Activated naive CD4-positive, alpha-beta T cell treated with anti-CD3 and anti-CD28 coated beads, Interleukin-2, amount 50 U/mL, for 72 hours (primary cell): ENCODE measurements at regions not wholly inside any gene's neighbourhood (a gene's known extent, or its start where the extent isn't known, plus 50 kb on each side); places are given as distances from the start of the nearest gene placed in this dataset.

Experiments
- ATAC-seq, 2 donors: fragments of 150-1000 bp; cut with Tn5 transposase; 2 replicates each; pipeline ENCODE4 v1.10.0; 2021; ENCODE audit warnings: mild to moderate bottlenecking in 2 of 2, moderate library complexity in 2 of 2
- DNase-seq, 2 donors: peaks; one replicate each; pipeline ENCODE4 v3.0.0; 2021 to 2022; ENCODE audit warnings: low spot score in 2 of 2
- H3K27ac Mint-ChIP-seq, 2 donors: one replicate each; pipeline ENCODE4 v1.8.0; 2022; ENCODE audit warnings: mild to moderate bottlenecking in 2 of 2, mixed read lengths in 2 of 2
- H3K36me3 Mint-ChIP-seq, 2 donors: one replicate each; pipeline ENCODE4 v1.8.0; 2022; ENCODE audit warnings: mixed read lengths in 2 of 2
- H3K9me3 Mint-ChIP-seq, 2 donors: one replicate each; pipeline ENCODE4 v1.8.0; 2022; ENCODE audit warnings: mixed read lengths in 2 of 2

- DNase-seq (no peak), ATAC-seq (peak in 1 of 2 donors; percentile 44)
- Mint-ChIP-seq H3K9me3 (no peaks in the 10 kb centered on the region), H3K27ac (no peak overlapping the region), H3K36me3 (no peaks in the 10 kb centered on the region)
Measured at GRCh38 chr6:40252531-40253258, 318.4 kb upstream of the MOCS1 start.

- no peak overlapping the region for H3K27ac Mint-ChIP-seq
- DNase-seq (no peak), ATAC-seq (no peak)
- H3K9me3 Mint-ChIP-seq = no peaks in the 10 kb centered on the region
- H3K36me3 Mint-ChIP-seq = no peaks in the 10 kb centered on the region
Measured at GRCh38 chr6:40251637-40252300, 317.5 kb upstream of the MOCS1 start.

GRCh38 chr6:40249935-40250334 is 315.7 kb upstream of the MOCS1 start:
- H3K27ac Mint-ChIP-seq = no peak overlapping the region
- DNase-seq = no peak
- no peaks in the 10 kb centered on the region for H3K9me3 Mint-ChIP-seq
- H3K36me3 Mint-ChIP-seq = no peaks in the 10 kb centered on the region
- ATAC-seq = no peak

- Mint-ChIP-seq H3K9me3 (no peaks in the 10 kb centered on the region), H3K27ac (no peak overlapping the region), H3K36me3 (no peaks in the 10 kb centered on the region)
- no peak for DNase-seq
- no peak for ATAC-seq
Measured at GRCh38 chr6:40247516-40248115, 313.4 kb upstream of the MOCS1 start.

DNA sequence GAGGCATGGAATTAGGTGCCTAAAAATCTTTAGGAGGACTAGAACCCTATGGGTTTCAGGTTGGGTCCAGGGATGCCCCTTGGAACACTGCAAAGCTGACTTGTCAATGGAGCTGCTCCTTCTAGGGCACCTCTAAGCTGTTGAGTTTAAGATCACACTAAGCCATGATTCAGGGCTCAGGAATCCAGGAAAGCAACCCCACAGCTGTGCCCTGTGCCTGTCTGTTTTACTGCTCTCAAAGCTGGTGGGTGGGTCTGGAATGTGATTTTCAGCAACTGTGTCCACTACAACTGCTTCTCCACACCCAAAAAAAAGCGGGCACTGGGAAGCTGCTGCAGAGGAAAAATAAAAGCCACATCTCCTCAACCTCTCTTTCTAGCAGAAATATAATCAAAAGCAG is 310.4 kb upstream of the MOCS1 start:
- ATAC-seq (no peak), DNase-seq (no peak)
- Mint-ChIP-seq H3K36me3 (no peaks in the 10 kb centered on the region), H3K27ac (no peak overlapping the region), H3K9me3 (peaks cover 5% of the 10 kb centered on the region in 2 donors)

- Mint-ChIP-seq H3K36me3 (peaks cover 4 to 19% of the 10 kb centered on the region in 2 donors), H3K9me3 (peaks cover 9% of the 10 kb centered on the region in 2 donors), H3K27ac (no peak overlapping the region)
- ATAC-seq (no peak), DNase-seq (no peak)
Measured at GRCh38 chr6:40232698-40233097, 298.4 kb upstream of the MOCS1 start.

DNA sequence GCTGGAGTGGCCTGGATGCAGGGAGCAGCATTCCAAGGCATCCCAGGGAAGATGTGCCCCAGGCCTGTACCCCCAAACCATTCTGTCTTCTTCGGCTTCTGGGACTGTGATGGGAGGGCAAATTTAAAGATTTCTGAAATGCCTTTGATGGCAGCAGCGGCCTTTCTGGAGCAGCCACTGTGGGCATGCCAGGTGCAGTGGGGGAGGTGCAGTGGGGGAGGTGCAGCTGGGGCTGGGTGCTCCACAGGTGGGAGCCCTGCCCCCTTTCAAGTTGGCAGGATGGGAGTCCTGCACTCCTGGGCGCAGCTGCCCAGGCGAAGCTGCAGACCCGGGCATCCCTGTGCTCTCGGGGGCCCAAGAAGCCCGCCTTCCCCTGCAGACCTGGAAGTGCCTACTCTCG is 293.5 kb upstream of the MOCS1 start:
- ATAC-seq = no peak

GRCh38 chr6:40222354-40222753 is 288.1 kb upstream of the MOCS1 start:
- peaks cover 5 to 12% of the 10 kb centered on the region in 2 donors for H3K9me3 Mint-ChIP-seq
- no peak overlapping the region for H3K27ac Mint-ChIP-seq

More for the DNA sequence above, 293.5 kb upstream of the MOCS1 start:
- DNase-seq = no peak
- peaks cover 5 to 8% of the 10 kb centered on the region in 2 donors for H3K9me3 Mint-ChIP-seq
- H3K36me3 Mint-ChIP-seq = no peaks in the 10 kb centered on the region
- H3K27ac Mint-ChIP-seq = no peak overlapping the region

DNA sequence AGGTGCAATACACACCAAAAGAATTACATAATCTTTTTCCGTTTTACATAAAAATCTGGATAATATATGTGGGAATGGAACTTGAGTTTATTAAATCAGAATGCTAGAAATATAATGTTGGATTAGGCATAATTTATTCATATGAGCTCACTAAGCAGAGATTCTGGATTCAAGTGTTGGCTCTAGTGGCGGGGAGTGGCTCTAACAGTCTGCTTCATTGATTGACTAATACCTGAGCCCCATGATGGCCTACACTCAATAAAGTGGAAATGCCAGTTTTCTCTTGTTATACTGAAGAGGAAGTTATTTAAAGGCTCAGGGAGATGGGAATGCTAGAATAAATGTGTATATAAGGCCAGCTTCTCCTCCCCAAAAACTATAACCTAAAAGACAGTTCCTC is 285.5 kb upstream of the MOCS1 start:
- Mint-ChIP-seq H3K9me3 (peaks cover 4 to 8% of the 10 kb centered on the region in 2 donors), H3K36me3 (no peaks in the 10 kb centered on the region), H3K27ac (no peak overlapping the region)
- DNase-seq (no peak), ATAC-seq (no peak)

More at GRCh38 chr6:40222354-40222753, 288.1 kb upstream of the MOCS1 start:
- DNase-seq (no peak), ATAC-seq (no peak)
- no peaks in the 10 kb centered on the region for H3K36me3 Mint-ChIP-seq

- ATAC-seq (no peak), DNase-seq (no peak)
- peaks cover 0 to 4% of the 10 kb centered on the region in 2 donors for H3K9me3 Mint-ChIP-seq
- H3K27ac Mint-ChIP-seq = no peak overlapping the region
- peaks cover 0 to 8% of the 10 kb centered on the region in 2 donors for H3K36me3 Mint-ChIP-seq
Measured at GRCh38 chr6:40210628-40211056, 276.4 kb upstream of the MOCS1 start.

GRCh38 chr6:40205801-40206200 is 271.5 kb upstream of the MOCS1 start:
- no peak for ATAC-seq
- H3K9me3 Mint-ChIP-seq = peaks cover 14 to 18% of the 10 kb centered on the region in 2 donors
- H3K27ac Mint-ChIP-seq = no peak overlapping the region
- peaks cover 0 to 19% of the 10 kb centered on the region in 2 donors for H3K36me3 Mint-ChIP-seq
- DNase-seq = no peak

- Mint-ChIP-seq H3K9me3 (peaks cover 14 to 18% of the 10 kb centered on the region in 2 donors), H3K36me3 (peaks cover 0 to 19% of the 10 kb centered on the region in 2 donors), H3K27ac (peak overlapping the region in 1 of 2 donors; percentile 40)
- no peak for DNase-seq
- no peak for ATAC-seq
Measured at GRCh38 chr6:40205004-40205403, 270.7 kb upstream of the MOCS1 start.

GRCh38 chr6:40197371-40197770 is 263.1 kb upstream of the MOCS1 start:
- no peak overlapping the region for H3K27ac Mint-ChIP-seq
- ATAC-seq (no peak), DNase-seq (no peak)
- H3K36me3 Mint-ChIP-seq = peaks cover 0 to 4% of the 10 kb centered on the region in 2 donors
- H3K9me3 Mint-ChIP-seq = peaks cover 5% of the 10 kb centered on the region in 2 donors

DNA sequence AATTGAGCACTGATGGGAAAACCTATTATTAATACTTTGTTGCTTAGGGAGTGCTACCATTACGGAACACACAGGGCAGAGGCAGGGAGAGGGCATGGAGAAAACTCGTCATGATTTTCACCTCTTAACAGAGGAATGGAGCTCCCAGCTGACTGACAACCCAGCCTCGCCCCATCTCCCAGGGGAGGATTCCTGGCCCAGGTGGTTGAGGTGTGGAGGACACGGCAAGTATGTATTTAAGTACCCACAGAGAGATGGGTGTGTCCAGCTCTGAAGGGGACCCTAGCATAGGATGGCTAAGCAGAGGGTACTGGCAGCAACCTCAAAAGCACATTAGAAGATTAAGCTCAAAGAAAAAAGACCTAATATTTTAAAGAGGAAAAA is 261.9 kb upstream of the MOCS1 start:
- H3K36me3 Mint-ChIP-seq = no peaks in the 10 kb centered on the region
- DNase-seq = no peak
- peaks cover under 1% of the 10 kb centered on the region in 2 donors for H3K9me3 Mint-ChIP-seq
- H3K27ac Mint-ChIP-seq = no peak overlapping the region
- no peak for ATAC-seq

DNA sequence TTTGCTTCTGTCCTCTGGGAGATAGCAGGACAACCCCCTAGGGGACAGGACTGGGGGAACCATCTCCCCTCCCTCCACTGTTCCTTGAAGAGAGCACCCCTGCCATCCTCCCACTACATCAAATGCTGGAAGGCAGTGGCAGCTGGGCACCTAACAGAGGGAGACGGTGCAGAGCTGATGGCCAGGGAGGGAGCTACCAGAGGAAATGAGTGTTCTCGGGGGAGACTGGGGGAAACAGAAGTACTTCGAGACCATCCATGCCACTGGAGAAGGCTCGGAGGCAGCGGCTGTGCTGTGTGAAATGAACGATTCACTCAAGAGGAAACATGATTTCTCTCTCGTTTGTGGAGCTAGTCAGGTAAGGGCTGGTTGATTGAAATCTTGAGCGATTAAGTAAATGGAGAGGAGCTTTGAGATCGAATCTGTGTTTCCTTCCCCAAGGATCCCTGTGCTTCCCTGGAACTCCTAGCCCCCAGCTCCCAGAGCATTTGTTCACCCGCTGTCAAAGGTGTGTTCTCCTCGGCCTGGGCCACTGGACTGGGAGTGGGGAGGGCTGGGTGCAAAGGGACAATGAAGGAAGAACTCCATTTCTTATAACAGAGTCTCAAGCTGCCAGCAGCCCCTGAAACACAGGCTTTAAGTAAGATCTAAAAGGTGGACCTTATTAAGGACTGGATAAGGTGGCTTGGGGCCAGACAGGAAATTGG is 261.3 kb upstream of the MOCS1 start:
- Mint-ChIP-seq H3K9me3 (no peaks in the 10 kb centered on the region), H3K36me3 (no peaks in the 10 kb centered on the region), H3K27ac (no peak overlapping the region)
- ATAC-seq (no peak), DNase-seq (no peak)

DNA sequence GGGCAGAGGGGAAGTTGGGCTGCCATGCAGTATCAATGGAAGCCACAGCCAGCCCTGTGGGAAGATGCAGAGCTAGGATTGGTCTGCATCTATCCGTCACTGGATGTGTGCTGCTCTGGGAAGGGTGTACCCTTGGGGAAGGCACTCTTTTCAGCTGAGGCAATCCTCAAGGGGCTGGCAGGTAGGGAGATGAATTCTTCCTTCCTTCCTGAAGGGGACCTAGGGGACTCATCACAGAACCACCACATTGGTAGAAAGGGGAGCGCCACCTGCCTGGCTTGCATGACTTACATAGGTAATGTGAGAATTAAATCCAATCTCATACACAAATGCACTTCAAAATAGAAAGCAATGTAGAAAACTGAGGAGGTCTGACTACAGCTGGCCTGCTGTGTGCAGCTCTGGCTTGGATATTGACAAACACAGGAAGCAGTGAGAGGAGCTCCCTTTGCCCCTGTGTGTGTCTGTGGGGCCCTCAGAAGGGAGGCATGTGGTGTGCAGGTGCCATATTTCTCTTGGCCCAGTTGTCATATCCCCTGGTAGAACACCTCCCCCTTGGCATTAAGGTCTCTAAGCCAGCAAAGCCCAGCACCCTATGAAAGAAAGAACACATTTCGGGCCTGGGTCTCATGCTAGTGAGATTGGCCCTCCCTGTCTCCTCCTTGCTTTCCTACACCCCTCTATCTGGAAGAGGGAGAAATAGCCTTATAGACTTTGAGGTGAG is 260.3 kb upstream of the MOCS1 start:
- no peak for DNase-seq
- H3K27ac Mint-ChIP-seq = no peak overlapping the region

More for the DNA sequence above, 260.3 kb upstream of the MOCS1 start:
- no peaks in the 10 kb centered on the region for H3K9me3 Mint-ChIP-seq
- ATAC-seq = no peak
- no peaks in the 10 kb centered on the region for H3K36me3 Mint-ChIP-seq
